ENCODE measurements at regions not wholly inside any gene's neighbourhood (a gene's known extent, or its start where the extent isn't known, plus 50 kb on each side); places are given as distances from the start of the nearest gene placed in this dataset.

DNA sequence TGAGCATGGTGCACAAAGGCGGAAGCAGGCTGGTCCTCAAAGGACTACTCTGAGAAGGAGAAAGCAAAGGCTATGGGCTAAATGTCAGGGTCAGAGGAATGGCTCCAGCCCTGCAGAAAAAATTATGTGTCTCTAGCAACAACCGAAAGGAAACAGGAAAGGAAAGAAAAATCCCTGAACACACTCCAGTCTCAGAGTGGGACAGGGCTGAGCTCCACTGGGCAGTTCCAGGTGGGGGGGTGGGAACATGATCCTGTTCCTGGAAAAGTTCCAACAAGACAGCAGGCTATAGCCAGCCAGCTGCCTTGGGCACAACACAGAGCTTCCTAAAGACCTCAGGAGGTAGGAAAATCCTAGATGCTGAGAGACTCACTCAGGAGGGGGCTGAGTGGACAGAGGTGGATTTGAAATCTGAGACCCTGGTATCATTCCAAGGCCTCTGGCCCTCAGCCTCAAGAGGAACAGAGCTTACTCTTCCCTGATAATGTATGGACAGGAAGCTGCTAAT lies 1088.2 kb downstream of the TBC1D22A start:
- TF ChIP-seq TCF7L2 (IDR thresholded peaks at IDR 0.05; ENCODE audit: low read depth, low read length) (no peak), POLR2AphosphoS5 (IDR thresholded peaks at IDR 0.05; ENCODE audit: low read depth, low read length) (no peak), SIN3A (IDR thresholded peaks at IDR 0.05; ENCODE audit: borderline replicate concordance, insufficient read depth, low read depth, low read length) (no peak), CTCF (IDR thresholded peaks at IDR 0.05) (no peak)
- TF ChIP-seq, protein P1, sequence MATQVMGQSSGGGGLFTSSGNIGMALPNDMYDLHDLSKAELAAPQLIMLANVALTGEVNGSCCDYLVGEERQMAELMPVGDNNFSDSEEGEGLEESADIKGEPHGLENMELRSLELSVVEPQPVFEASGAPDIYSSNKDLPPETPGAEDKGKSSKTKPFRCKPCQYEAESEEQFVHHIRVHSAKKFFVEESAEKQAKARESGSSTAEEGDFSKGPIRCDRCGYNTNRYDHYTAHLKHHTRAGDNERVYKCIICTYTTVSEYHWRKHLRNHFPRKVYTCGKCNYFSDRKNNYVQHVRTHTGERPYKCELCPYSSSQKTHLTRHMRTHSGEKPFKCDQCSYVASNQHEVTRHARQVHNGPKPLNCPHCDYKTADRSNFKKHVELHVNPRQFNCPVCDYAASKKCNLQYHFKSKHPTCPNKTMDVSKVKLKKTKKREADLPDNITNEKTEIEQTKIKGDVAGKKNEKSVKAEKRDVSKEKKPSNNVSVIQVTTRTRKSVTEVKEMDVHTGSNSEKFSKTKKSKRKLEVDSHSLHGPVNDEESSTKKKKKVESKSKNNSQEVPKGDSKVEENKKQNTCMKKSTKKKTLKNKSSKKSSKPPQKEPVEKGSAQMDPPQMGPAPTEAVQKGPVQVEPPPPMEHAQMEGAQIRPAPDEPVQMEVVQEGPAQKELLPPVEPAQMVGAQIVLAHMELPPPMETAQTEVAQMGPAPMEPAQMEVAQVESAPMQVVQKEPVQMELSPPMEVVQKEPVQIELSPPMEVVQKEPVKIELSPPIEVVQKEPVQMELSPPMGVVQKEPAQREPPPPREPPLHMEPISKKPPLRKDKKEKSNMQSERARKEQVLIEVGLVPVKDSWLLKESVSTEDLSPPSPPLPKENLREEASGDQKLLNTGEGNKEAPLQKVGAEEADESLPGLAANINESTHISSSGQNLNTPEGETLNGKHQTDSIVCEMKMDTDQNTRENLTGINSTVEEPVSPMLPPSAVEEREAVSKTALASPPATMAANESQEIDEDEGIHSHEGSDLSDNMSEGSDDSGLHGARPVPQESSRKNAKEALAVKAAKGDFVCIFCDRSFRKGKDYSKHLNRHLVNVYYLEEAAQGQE (IDR thresholded peaks at IDR 0.05; ENCODE audit: insufficient read depth in 1 of 2, low read depth in 2 of 2, low read length in 1 of 2): no peak
- POLR2A ChIA-PET: no interaction called here
- CTCF ChIA-PET: no interaction called here
- ATAC-seq (no peak), DNase-seq (ENCODE audit: low read depth, low spot score) (no peak)
- Histone ChIP-seq H3K27me3 (ENCODE audit: control insufficient read depth, insufficient read depth, low read length) (no peaks in the 10 kb centered on the region), H3K9me3 (ENCODE audit: control insufficient read depth, insufficient read depth, low read depth, low read length) (no peaks in the 10 kb centered on the region), H3K4me3 (ENCODE audit: low read depth in 2 of 2, low read length in 2 of 2) (no peak overlapping the region), H3K36me3 (ENCODE audit: control insufficient read depth, insufficient read depth, low read length) (no peaks in the 10 kb centered on the region), H3K27ac (ENCODE audit: low read length) (no peak overlapping the region), H3K4me1 (ENCODE audit: control insufficient read depth, insufficient read depth, low read length) (no peaks in the 10 kb centered on the region)
- intact Hi-C loops (cut with micrococcal nuclease; ENCODE audit: unreplicated experiment) (no loop called here), in situ Hi-C loops (cut with HindIII; ENCODE audit: low pct_unique_long_range_greater_than_20kb, low sequenced_read_pairs) (no loop called here)
- no TSS peak for BruUV-seq (replicated peaks)

- ATAC-seq (no peak), DNase-seq (ENCODE audit: low read depth, low spot score) (no peak)
- no peak for TF ChIP-seq CTCF (IDR thresholded peaks at IDR 0.05)
- TF ChIP-seq TCF7L2 (IDR thresholded peaks at IDR 0.05; ENCODE audit: low read depth, low read length): no peak
- no peaks in the 10 kb centered on the region for H3K4me1 ChIP-seq (ENCODE audit: control insufficient read depth, insufficient read depth, low read length)
- no TSS peak for BruUV-seq (replicated peaks)
- no peaks in the 10 kb centered on the region for H3K9me3 ChIP-seq (ENCODE audit: control insufficient read depth, insufficient read depth, low read depth, low read length)
- H3K4me3 ChIP-seq (ENCODE audit: low read depth in 2 of 2, low read length in 2 of 2): no peak overlapping the region
- in situ Hi-C loops (cut with HindIII; ENCODE audit: low pct_unique_long_range_greater_than_20kb, low sequenced_read_pairs): no loop called here
- ChIA-PET CTCF (no interaction called here), POLR2A (interaction anchor here (0.7 kb wide), 1 partner anchor 41 kb away, joined by 17 read pairs; no protein-coding TSS in a partner anchor)
- H3K36me3 ChIP-seq (ENCODE audit: control insufficient read depth, insufficient read depth, low read length): no peaks in the 10 kb centered on the region
- no peaks in the 10 kb centered on the region for H3K27me3 ChIP-seq (ENCODE audit: control insufficient read depth, insufficient read depth, low read length)
- intact Hi-C loops (cut with micrococcal nuclease; ENCODE audit: unreplicated experiment): no loop called here
- no peak overlapping the region for H3K27ac ChIP-seq (ENCODE audit: low read length)
These were observed 1087.1 kb downstream of the TBC1D22A start for GRCh38 chr22:47849576-47849975.

Measured in Panc1 (cell line).